HEK293 (cell line): ENCODE measurements at regions not wholly inside any gene's neighbourhood (a gene's known extent, or its start where the extent isn't known, plus 50 kb on each side); places are given as distances from the start of the nearest gene placed in this dataset.

Source experiments
- CTCF ChIA-PET: fragments of 350-600 bp; formaldehyde crosslinking; extraction: SDS; loops from one replicate; lab custom pipeline; 2021; ENCODE audit warnings: antibody characterized with exemption; lab: Yijun Ruan, JAX
- POLR2A ChIA-PET: fragments of 300-600 bp; formaldehyde crosslinking; extraction: SDS; loops from one replicate; lab custom pipeline; 2020; ENCODE audit warnings: antibody characterized with exemption, inconsistent platforms; lab: Yijun Ruan, JAX
- H3K27ac ChIP-seq: fragments of 200-500 bp; sonication (Bioruptor generic); 2 replicates; pipeline ENCODE4 v1.5.1; 2014; ENCODE audit warnings: low read depth, low read length, control low read depth, inconsistent platforms; ENCODE audit errors: extremely low read depth
- H3K36me3 ChIP-seq, 2 experiments: fragments of 200-500 bp in 1 of 2; sonication (Bioruptor generic) in 1 of 2; 1 replicate in 1 of 2; 2 replicates in 1 of 2; pipeline ENCODE4 v1.5.1; 2014 to 2017; ENCODE audit warnings: inconsistent platforms in 2 of 2, low read length in 2 of 2; ENCODE audit not compliant: control insufficient read depth in 2 of 2, insufficient read depth in 1 of 2
- H3K4me1 ChIP-seq: fragments of 200-500 bp; sonication (Bioruptor generic); 2 replicates; pipeline ENCODE4 v1.5.1; 2014; ENCODE audit warnings: mild to moderate bottlenecking, low read length, inconsistent platforms; ENCODE audit not compliant: control insufficient read depth, insufficient read depth
- H3K4me3 ChIP-seq: 2 replicates; pipeline ENCODE4 v1.5.1; 2011; ENCODE audit warnings: low read depth, mild to moderate bottlenecking, control low read depth, low read length, moderate library complexity
- H3K9me3 ChIP-seq: fragments of 200-500 bp; sonication (Bioruptor generic); 2 replicates; pipeline ENCODE4 v1.5.1; 2014; ENCODE audit warnings: low read depth, low read length, inconsistent platforms; ENCODE audit not compliant: control insufficient read depth, insufficient read depth
- GFI1B ChIP-seq: fragments of 450-650 bp; formaldehyde crosslinking; IDR thresholded peaks from 2 replicates; pipeline ENCODE4 v1.5.1; 2016; ENCODE audit warnings: missing biosample characterization, missing genetic modification characterization
- PATZ1 ChIP-seq: fragments of 450-650 bp; formaldehyde crosslinking; IDR thresholded peaks from 2 replicates; pipeline ENCODE4 v1.5.1; 2016; ENCODE audit warnings: missing biosample characterization, missing genetic modification characterization
- PBX3 ChIP-seq: sonication (generic); formaldehyde crosslinking; IDR thresholded peaks from 2 replicates; pipeline ENCODE4 v1.8.1; 2022; ENCODE audit warnings: mild to moderate bottlenecking, moderate library complexity, missing genetic modification reagents
- REPIN1 ChIP-seq: fragments of 450-650 bp; formaldehyde crosslinking; IDR thresholded peaks from 2 replicates; pipeline ENCODE4 v1.5.1; 2017; ENCODE audit warnings: missing biosample characterization, missing genetic modification characterization, low read depth
- TRIM28 ChIP-seq: IDR thresholded peaks from 2 replicates; pipeline ENCODE4 v1.6.1; 2011; ENCODE audit warnings: low read length, control low read depth, borderline replicate concordance
- ZNF10 ChIP-seq: fragments of 450-650 bp; formaldehyde crosslinking; IDR thresholded peaks from 2 replicates; pipeline ENCODE4 v1.5.1; 2017; ENCODE audit warnings: missing biosample characterization, missing genetic modification characterization
- ZNF121 ChIP-seq: fragments of 450-650 bp; formaldehyde crosslinking; IDR thresholded peaks from 2 replicates; pipeline ENCODE4 v1.5.1; 2016; ENCODE audit warnings: missing biosample characterization, missing genetic modification characterization
- ZNF157 ChIP-seq: fragments of 450-650 bp; formaldehyde crosslinking; IDR thresholded peaks from 2 replicates; pipeline ENCODE4 v1.5.1; 2016; ENCODE audit warnings: missing biosample characterization, missing genetic modification characterization
- ZNF214 ChIP-seq: fragments of 450-650 bp; formaldehyde crosslinking; IDR thresholded peaks from 2 replicates; pipeline ENCODE4 v1.5.1; 2017; ENCODE audit warnings: missing biosample characterization, mild to moderate bottlenecking, missing genetic modification characterization, borderline replicate concordance
- ZNF324 ChIP-seq: fragments of 450-650 bp; formaldehyde crosslinking; IDR thresholded peaks from 2 replicates; pipeline ENCODE4 v1.5.1; 2016; ENCODE audit warnings: missing biosample characterization, missing genetic modification characterization
- ZNF366 ChIP-seq: fragments of 450-650 bp; formaldehyde crosslinking; conservative IDR thresholded peaks from 2 replicates; pipeline ENCODE4 v1.5.1; 2016; ENCODE audit warnings: missing biosample characterization, missing genetic modification characterization
- ZNF394 ChIP-seq: fragments of 450-650 bp; formaldehyde crosslinking; IDR thresholded peaks from 2 replicates; pipeline ENCODE4 v1.5.1; 2016; ENCODE audit warnings: missing biosample characterization, missing genetic modification characterization, mild to moderate bottlenecking, moderate library complexity, borderline replicate concordance
- ZNF416 ChIP-seq: fragments of 450-650 bp; formaldehyde crosslinking; IDR thresholded peaks from 2 replicates; pipeline ENCODE4 v1.5.1; 2016; ENCODE audit warnings: missing biosample characterization, missing genetic modification characterization
- ZNF529 ChIP-seq: fragments of 450-650 bp; formaldehyde crosslinking; IDR thresholded peaks from 2 replicates; pipeline ENCODE4 v1.5.1; 2017; ENCODE audit warnings: missing genetic modification characterization, missing biosample characterization; ENCODE audit not compliant: insufficient replicate concordance
- ZNF544 ChIP-seq: fragments of 450-650 bp; formaldehyde crosslinking; IDR thresholded peaks from 2 replicates; pipeline ENCODE4 v1.5.0; 2017; ENCODE audit warnings: missing biosample characterization, missing genetic modification characterization
- ZNF664 ChIP-seq: fragments of 450-650 bp; formaldehyde crosslinking; IDR thresholded peaks from 2 replicates; pipeline ENCODE4 v1.5.1; 2016; ENCODE audit warnings: missing biosample characterization, missing genetic modification characterization
- ZNF670 ChIP-seq: fragments of 450-650 bp; formaldehyde crosslinking; IDR thresholded peaks from 2 replicates; pipeline ENCODE4 v1.5.1; 2016; ENCODE audit warnings: missing biosample characterization, missing genetic modification characterization, low read depth
- ZNF768 ChIP-seq: fragments of 450-650 bp; formaldehyde crosslinking; IDR thresholded peaks from 2 replicates; pipeline ENCODE4 v1.5.1; 2018; ENCODE audit warnings: missing biosample characterization, mild to moderate bottlenecking, missing genetic modification characterization
- ZNF843 ChIP-seq: fragments of 450-650 bp; formaldehyde crosslinking; IDR thresholded peaks from 2 replicates; pipeline ENCODE4 v1.5.1; 2016; ENCODE audit warnings: missing biosample characterization, missing genetic modification characterization
- ZSCAN16 ChIP-seq: fragments of 450-650 bp; formaldehyde crosslinking; IDR thresholded peaks from 2 replicates; pipeline ENCODE4 v1.5.1; 2016; ENCODE audit warnings: missing biosample characterization, missing genetic modification characterization
- TF ChIP-seq, protein P1 (sequence below): fragments of 450-650 bp; formaldehyde crosslinking; IDR thresholded peaks from 2 replicates; pipeline ENCODE4 v1.5.1; 2017; ENCODE audit warnings: missing biosample characterization, missing genetic modification characterization

DNA sequence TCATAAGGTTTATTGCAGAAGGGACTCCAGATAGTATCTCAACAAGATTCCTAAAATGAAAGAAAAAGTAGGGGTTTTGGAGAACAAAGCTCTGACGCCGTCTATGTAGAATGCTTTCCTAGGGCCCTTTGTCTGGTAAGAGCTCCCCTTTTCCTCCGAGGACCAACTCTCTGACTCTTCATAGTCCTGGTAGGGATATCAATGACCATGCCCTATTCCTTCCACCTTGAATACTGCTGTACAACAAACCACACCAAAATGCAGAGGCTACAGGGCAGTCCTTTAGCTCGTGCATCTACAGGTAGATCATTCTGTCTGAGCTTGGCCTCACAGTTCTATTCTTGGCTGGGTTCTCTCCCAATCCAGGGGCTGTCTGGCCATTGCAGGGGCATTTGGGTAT is 190.3 kb downstream of the WDR11 start:
- Histone ChIP-seq H3K27ac (no peak overlapping the region; the same call in 1 of the 2 replicates), H3K4me1 (peaks cover 9% of the 10 kb centered on the region), H3K4me3 (no peak overlapping the region), H3K9me3 (no peaks in the 10 kb centered on the region), H3K36me3 (no peaks in the 10 kb centered on the region)
- POLR2A ChIA-PET = no interaction called here
- CTCF ChIA-PET = interaction anchor here (0.7 kb wide), 1 partner anchor 633 kb away, joined by 3 read pairs; no protein-coding TSS in a partner anchor
- TF ChIP-seq PBX3 (CRISPR knock-in tag) (no peak), ZNF324 (no peak), GFI1B (tag by site-specific recombination) (no peak), REPIN1 (no peak), PATZ1 (tag by site-specific recombination) (no peak), TRIM28 (0 out of 2 replicates have a peak, but pooled peaks have one; percentile 14), ZNF121 (tag by site-specific recombination) (no peak), ZNF544 (tag by site-specific recombination) (no peak), ZNF157 (peak; percentile 96), ZNF416 (tag by site-specific recombination) (no peak), ZNF768 (tag by site-specific recombination) (no peak), ZNF843 (tag by site-specific recombination) (no peak), ZNF529 (no peak), ZNF366 (tag by site-specific recombination) (no peak), ZSCAN16 (tag by site-specific recombination) (no peak)

- POLR2A ChIA-PET = no interaction called here
- Histone ChIP-seq H3K9me3 (no peaks in the 10 kb centered on the region), H3K27ac (no peak overlapping the region; the same call in 1 of the 2 replicates), H3K36me3 (no peaks in the 10 kb centered on the region)
- TF ChIP-seq TRIM28 (0 out of 2 replicates have a peak, but pooled peaks have one; percentile 3), ZNF324 (no peak)
- TF ChIP-seq, all 188 proteins: peak for 1
- CTCF ChIA-PET = interaction anchor here (0.7 to 1.0 kb wide), 2 partner anchors 93 to 633 kb away, joined by 3 to 4 read pairs; no protein-coding TSS in a partner anchor
- Histone ChIP-seq H3K4me3 (no peak overlapping the region), H3K4me1 (peaks cover 5% of the 10 kb centered on the region)
These were observed 190.7 kb downstream of the WDR11 start for GRCh38 chr10:121041906-121042305.

- ChIA-PET CTCF (interaction anchor here (1.0 kb wide), 1 partner anchor 93 kb away, joined by 4 read pairs; no protein-coding TSS in a partner anchor), POLR2A (no interaction called here)
- H3K27ac ChIP-seq = no peak overlapping the region
These were observed 191.2 kb downstream of the WDR11 start for GRCh38 chr10:121042342-121042741.

More at GRCh38 chr10:121042342-121042741, 191.2 kb downstream of the WDR11 start:
- Histone ChIP-seq H3K9me3 (no peaks in the 10 kb centered on the region), H3K36me3 (no peaks in the 10 kb centered on the region), H3K4me3 (no peak overlapping the region)
- TF ChIP-seq ZNF670 (no peak), ZNF214 (tag by site-specific recombination) (no peak), ZNF664 (tag by site-specific recombination) (no peak), ZNF394 (tag by site-specific recombination) (no peak), ZNF10 (tag by site-specific recombination) (no peak)
- TF ChIP-seq, protein P1, sequence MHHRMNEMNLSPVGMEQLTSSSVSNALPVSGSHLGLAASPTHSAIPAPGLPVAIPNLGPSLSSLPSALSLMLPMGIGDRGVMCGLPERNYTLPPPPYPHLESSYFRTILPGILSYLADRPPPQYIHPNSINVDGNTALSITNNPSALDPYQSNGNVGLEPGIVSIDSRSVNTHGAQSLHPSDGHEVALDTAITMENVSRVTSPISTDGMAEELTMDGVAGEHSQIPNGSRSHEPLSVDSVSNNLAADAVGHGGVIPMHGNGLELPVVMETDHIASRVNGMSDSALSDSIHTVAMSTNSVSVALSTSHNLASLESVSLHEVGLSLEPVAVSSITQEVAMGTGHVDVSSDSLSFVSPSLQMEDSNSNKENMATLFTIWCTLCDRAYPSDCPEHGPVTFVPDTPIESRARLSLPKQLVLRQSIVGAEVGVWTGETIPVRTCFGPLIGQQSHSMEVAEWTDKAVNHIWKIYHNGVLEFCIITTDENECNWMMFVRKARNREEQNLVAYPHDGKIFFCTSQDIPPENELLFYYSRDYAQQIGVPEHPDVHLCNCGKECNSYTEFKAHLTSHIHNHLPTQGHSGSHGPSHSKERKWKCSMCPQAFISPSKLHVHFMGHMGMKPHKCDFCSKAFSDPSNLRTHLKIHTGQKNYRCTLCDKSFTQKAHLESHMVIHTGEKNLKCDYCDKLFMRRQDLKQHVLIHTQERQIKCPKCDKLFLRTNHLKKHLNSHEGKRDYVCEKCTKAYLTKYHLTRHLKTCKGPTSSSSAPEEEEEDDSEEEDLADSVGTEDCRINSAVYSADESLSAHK (tag by site-specific recombination) = no peak
- TF ChIP-seq, all 188 proteins: peak for 0
- H3K4me1 ChIP-seq = peaks cover 5% of the 10 kb centered on the region
